ENCODE measurements at regions not wholly inside any gene's neighbourhood (a gene's known extent, or its start where the extent isn't known, plus 50 kb on each side); places are given as distances from the start of the nearest gene placed in this dataset.
"Not testable (repeated sequence)": the region's sequence is repeated elsewhere in the genome, so short reads cannot be mapped to it uniquely, and the experiment has no call there.

DNA sequence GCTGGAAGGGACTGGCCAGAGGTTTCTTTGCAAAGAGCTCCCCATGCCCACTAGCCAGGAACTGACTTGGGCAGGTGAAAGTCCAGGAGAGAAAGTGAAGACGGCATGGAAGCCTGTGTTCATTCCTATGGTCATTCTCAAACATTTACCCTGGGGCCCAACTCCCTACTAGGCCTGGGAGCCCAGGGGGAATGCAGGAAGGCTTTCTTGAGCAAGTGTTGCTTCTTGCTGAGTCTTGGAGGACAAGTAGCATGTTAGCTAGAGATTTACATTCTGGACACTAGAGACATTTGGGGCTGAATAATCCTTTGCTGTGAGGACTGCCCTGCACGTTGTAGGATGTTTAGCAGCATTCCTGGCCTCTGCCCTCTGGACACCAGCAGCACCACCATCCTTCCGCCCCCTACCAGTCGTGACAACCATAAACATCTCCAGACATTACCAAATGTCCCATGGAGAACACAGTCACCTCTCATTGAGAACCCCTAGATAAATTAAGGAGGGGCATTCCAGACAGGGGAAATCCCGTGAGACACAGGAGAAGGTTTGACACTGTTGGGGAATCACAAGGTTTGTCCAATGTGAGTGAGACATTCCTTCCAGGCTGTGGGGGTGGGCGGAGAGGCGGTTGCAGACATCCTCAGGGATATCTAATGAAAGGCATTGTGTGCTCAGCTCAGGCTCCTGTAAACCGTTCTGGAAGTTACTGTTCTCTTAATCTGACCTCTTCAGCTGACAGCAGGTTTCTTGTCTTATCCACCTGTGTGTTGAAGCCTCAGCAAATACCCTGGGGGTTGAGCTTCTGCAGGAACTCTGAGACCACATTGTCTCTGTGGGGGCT lies 236.2 kb downstream of the TLE3 start:
- DNase-seq (ENCODE audit: low read depth, low spot score): no peak

DNA sequence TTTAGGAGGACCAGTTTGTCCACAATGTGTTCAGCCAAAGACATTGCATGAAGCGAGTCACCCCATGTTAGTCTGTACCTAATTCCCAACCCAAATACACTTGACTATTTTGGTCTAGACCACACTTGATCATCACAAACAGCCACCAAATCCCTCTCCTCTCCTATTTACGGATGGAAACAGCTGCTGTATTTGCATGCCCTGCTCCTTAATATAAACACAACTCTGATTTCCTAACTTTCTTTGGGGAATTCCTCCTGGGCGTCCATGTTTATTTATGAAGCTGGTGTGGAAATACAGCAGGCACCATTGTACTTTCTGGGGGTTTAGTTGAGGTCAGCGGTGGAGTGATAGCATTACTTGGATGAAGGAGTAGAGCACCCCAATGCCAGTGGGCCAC lies 235.2 kb downstream of the TLE3 start:
- no peak for DNase-seq (ENCODE audit: low read depth, low spot score)
- H3K27ac ChIP-seq: no peak overlapping the region

More for the DNA sequence above, 236.2 kb downstream of the TLE3 start:
- no peak overlapping the region for H3K27ac ChIP-seq

DNA sequence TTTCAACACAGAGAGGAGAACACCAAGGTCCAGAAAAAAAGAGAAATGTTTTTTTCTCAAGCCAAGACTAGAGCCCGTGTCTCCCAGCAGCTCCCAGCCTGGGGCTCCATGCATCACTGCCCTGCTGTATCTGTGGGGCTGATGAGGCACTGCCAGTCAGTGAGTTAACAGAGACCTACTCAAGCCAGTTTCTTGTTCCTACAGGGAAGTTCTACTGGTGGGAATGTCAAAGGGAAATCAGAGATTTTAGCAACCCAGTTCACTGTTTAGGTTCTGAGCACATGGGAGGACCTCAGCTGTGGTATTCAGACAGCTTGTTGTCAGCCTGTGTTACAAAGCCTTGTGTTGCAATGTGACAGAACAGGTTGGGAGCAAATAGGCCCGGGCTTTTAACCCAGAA lies 234.3 kb downstream of the TLE3 start:
- DNase-seq (ENCODE audit: low read depth, low spot score): no peak
- H3K27ac ChIP-seq: no peak overlapping the region

DNA sequence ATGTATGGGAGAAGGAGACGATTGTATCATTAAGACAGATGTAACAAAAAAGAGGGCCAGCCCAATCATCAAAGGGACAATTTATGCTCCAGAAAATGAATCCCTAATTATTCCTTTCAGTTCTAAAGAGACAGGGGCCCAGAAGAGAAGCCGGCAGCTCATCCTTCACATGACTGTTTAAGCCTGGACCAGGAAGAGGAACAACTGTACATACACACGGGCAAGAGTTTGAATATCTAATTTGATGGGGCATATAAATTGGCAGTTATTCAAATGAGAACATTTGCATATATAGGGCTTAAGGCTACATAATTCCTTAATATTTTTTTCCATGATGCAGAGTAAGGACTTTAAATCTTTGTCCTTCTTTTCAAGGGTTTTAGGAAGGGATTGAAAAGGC lies 232.3 kb downstream of the TLE3 start:
- no peak for DNase-seq (ENCODE audit: low read depth, low spot score)
- no peak overlapping the region for H3K27ac ChIP-seq

DNA sequence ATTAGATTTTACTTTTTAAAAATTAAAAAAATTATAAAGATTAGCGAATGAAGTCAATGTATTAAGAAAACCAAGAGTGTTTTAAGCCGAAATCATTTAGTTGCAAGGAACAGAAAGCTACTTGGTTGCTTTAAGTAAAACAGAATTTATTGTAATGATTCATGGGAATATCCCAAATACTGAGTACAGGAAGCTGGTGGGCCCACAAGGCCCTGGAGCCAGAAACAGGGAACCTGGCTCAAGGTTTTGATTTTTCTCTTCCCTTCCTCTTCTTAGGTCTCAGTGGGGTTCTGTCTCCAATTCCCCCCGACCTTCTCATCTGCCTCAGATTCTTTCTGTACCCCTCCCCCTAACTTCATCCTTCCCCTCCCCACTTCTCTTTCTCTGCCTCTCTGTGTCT lies 229.0 kb downstream of the TLE3 start:
- no peak overlapping the region for H3K27ac ChIP-seq
- DNase-seq (ENCODE audit: low read depth, low spot score): no peak

DNA sequence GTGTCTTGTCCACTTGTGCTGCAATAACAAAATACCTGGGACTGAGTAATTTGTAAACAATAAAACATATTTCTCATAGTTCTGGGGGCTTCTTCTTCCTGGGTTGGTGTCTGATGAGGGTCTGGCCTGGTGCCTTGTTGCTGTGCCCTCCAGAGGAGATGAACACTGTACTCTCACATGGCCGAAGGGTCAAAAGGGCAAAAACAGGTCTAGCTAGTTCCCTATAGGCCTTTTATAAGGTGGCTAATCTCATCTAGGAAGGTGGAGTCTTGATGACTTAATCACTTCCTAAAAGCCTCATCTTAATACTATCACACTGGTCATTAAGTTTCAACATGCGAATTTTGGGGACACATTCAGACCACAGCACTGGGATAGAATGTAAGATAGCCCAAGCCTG lies 228.4 kb downstream of the TLE3 start:
- no peak for DNase-seq (ENCODE audit: low read depth, low spot score)
- no peak overlapping the region for H3K27ac ChIP-seq

DNA sequence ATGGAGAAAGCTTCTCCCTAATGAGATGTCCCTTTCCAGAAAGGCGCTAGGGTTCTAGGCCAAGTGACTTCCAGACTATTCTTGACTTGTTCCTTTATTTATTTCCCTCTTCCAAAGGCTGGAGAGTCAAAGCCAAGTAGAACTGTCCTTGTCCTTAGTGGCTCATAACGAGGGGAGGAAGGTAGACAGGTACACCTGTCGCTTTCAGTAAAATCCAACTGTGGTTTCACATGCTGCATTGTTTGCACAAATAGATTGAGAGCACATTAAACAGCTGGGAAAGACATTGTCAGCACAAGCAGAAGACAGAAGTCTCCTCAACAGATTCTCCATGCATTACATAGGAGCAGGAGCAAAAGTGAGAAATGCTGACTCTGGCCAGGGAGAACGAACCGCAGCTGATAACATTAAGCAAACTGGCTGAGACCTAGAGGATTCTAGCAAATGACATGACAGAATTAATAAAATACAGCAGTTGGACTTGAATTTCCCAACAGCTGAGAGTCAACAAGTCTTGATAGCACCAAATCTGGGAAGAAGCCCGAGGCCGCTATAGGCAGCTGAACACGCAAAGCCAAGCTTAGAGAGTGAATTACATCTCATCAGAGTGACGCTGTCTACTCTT lies 227.7 kb downstream of the TLE3 start:
- no peak for DNase-seq (ENCODE audit: low read depth, low spot score)
- no peak overlapping the region for H3K27ac ChIP-seq

DNA sequence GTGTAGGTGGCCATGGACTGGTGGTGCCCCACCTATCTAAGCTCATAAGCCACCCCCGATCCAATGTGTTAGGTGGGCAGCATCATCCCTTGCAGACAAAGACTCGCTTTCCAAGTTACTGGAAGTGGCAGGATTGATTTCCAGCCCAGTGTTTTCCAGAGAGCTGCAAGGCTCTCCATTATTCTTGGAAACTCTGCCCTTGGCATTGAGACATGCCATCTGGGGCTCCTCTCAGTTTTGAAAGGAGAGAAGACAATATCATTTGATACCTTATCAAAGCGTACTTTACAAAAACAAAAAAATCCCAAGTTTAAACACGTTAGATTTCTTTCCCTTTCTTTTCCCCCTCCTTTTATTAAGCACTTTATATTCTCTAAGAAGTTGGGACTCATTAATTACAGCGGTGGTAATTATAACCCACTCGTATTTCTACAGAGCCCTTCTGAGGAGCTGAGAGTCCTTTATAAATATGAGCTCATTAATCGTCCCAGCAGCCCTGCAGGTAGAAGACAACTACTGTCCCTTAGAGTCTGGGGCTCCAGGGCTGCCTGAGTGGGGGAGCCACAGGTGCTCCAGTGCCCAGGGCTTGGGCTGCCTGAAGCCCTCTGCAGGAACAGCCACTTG lies 226.1 kb downstream of the TLE3 start:
- H3K27ac ChIP-seq: no peak overlapping the region
- DNase-seq (ENCODE audit: low read depth, low spot score): no peak

DNA sequence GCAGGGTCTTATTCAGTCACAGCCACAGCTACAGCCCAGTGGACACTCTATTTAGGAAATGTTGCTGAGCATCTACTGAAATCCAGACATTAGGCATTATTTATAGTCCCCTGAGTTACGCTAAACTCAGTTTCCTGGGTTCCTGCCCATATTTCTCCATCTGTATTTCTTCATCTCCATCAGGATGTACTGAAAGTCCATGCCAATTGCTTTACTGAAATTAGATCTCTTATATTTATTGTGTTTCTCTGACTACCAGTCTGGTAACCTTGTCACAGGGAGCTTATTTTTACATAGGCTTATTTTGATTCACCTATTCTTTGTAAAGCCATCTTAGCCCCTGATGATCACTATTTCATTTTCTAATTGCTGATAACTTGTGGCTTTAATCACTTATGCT lies 223.9 kb downstream of the TLE3 start:
- H3K27ac ChIP-seq: no peak overlapping the region
- no peak for DNase-seq (ENCODE audit: low read depth, low spot score)

DNA sequence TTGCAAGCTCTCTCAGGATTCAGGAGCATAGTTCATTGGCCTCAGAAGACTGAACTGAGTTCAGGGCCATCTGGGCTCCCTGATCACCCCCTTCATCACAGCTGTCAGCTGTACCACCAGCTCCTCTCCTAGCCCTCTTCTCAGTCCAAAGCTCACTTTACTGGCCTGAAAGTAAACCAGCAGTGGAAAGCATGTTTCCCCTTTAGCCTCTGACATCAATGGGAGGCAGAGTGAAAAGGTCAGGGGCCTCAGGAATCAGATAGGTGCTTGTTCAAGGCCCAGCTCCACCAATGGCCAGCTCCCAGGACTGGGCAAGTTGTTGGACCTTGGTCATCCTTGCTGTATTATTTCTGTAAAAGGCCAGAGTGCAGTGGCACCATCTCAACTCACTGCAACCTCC lies 223.4 kb downstream of the TLE3 start:
- H3K27ac ChIP-seq: no peak overlapping the region
- no peak for DNase-seq (ENCODE audit: low read depth, low spot score)

DNA sequence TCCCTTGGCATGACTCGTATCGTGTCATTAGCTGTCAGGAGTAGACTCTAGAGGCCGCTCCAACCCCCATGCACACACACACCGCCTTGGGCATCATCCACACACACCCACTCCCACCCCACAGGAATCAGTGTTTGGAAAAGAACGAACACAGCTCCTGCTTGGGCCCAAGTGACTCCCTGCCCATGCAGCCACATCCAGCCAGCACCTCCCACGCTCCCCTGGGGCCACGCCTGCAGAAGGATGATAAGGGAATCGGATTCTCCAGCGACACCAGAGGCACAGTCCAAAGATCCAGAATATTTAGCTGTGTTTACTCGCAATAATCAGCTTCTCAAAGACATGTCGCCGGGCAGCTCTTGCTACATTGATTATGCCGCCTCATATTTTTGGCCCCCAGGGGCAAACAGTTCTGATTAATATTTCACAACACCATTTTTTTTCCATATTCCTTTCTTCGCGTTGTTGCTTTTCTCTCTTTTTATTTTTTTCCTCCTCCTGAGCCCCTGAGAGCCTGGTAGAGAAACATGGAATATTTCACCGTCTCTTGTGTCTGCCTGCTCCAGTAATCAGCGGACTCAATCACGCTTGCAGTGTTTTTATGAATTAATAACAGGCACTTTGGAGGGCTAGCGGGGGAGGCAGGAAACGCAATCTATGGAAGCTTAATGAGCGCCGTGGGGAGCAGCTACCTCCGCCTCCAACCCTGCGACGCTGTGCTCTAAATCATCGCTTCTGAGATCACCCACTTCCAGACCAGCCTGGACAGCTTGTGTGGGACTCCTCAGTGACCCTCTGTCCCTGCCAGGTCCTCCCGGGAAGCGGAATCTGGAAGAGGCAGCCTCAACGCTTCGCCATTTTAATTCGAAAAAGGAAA lies 221.4 kb downstream of the TLE3 start:
- DNase-seq (ENCODE audit: low read depth, low spot score): no peak
- no peak overlapping the region for H3K27ac ChIP-seq

DNA sequence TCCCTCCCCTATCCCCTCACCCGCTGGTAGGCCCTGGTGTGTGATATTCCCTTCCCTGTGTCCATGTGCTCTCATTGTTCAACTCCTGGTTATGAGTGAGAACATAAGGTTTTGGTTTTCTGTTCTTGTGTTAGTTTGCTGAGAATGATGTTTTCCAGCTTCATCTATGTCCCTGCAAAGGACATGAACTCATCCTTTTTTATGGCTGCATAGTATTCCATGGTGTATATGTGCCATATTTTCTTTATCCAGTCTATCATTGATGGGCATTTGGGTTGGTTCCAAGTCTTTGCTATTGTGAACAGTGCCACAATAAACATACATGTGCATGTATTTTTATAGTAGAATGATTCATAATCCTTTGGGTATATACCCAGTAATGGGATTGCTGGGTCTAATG lies 217.8 kb downstream of the TLE3 start:
- H3K27ac ChIP-seq; DNase-seq (ENCODE audit: low read depth, low spot score): not testable (repeated sequence)

DNA sequence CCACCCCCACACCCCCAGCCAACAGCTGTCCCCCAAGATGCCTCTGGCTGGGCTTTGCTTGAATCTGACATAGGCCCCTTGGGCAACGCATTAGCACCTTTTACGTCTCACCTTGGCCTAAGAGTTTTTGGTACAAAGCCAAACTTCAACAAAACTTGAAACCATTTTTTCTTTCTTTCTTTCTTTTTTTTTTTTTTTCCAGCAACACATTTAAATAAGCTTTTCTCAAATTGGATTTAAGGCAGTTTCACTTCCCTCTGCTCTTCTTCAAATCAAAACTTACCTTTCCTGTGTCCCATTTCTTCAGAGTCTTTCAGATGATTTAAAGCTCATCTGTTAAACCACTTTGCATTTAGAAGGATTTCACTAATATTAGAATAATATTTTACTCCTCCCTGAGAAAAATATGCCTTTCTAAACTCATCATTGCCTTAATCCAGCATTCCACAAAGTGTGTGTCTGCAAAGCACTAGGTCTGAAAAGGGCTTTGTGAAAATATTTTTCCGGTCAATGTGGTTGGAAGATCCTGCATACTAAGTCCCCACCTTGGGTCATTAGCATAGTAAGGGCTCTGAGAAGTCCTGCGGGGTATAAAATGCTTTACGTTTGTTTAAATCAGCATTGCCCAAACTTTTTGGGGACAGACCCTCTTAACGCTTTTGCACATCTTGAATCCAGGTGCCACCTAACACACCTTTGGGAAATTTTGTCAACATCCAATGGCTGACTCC lies 217.0 kb downstream of the TLE3 start:
- DNase-seq (ENCODE audit: low read depth, low spot score): no peak
- H3K27ac ChIP-seq: no peak overlapping the region

DNA sequence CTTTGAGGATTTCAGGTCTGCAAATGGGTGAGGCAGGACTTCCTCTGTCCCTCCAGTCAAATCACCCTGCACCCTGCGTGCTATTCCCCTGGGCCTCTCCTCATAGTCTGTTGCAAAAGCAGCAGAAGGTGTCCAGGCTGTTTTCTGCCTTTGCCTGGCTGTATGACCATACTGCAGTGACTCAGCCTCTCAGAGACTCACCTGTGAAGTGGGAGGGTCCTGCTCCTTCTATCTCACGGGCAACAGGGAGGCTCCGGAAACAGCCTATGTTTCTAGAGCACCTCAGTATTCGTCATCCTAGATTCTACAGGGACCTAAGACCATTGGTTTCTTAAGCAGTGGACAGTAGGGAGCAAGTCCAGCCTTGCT lies 216.4 kb downstream of the TLE3 start:
- DNase-seq (ENCODE audit: low read depth, low spot score): no peak
- H3K27ac ChIP-seq: no peak overlapping the region

DNA sequence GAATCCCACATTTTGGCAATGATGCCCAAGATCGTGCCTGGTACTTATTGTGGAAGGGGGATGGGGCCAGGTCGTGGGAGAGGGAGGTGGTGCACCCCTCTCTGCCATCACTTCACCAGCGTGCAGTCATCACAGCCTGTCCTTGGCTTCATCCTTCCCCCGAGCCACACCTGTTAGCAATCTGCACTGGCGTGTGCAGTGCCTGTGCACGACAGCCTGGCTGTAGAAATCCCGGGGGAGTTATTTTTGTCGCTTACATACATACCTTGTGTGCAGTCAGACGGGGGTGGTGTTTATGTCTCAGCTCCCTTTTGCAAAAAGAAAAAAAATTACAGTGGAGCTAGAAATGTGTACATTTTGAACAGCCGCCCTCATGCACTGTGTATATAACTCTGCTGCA lies 216.0 kb downstream of the TLE3 start:
- H3K27ac ChIP-seq: no peak overlapping the region
- DNase-seq (ENCODE audit: low read depth, low spot score): no peak

DNA sequence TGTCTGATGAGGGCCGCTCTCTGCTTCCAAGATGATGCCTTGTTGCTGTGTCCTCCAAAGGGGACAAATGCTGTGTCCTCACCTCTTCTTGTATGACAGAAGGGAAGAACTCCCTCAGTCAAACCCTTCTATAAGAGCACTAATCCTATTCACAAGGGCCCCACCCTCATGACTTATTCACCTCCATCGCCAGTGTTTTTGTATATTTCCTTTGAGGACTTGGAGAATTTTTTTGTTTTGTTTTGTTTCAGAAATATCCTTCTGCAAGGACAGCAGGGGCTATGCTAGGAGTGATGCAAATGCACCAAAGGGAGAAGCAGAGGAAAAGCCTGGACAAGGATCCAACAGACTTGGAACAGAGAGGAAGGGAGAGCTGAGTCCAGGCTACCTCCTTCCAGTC lies 214.4 kb downstream of the TLE3 start:
- DNase-seq (ENCODE audit: low read depth, low spot score): no peak
- no peak overlapping the region for H3K27ac ChIP-seq

DNA sequence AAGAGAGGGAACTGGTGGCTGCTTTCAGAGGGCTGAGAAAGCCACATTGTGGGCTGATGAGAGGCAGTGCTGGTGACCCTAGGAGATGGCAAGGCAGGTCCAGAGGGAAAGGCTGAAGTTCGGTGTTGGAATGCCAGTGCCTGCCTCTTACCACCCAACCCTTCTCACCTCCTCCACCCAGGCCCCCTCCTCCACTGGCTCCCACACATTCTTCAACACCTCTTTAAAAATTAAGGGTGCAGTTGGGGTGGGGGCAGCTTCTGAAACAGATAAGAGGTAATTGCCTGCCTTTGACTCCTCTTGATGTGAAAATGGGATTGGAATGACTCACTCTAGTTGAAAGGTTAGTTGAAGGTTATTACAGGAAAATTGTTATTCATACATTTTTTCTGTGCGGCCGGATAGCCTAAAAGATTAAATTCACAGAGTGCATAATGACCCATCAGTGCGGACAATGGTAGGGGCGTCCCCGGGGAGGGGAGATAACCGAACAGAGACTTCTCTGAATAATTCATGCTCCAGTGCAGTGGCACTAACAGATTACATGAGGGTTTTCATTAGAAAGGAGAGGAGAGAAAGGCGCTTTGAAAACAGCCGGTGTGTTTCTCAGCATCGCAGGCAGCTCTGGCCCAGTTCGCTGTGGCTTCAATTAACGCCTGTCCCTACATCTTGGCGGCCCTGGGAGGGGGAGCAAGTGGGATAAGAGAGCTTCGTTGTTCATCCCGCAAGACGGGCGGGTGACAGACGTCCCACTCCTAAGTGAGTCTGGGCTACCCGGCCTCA lies 212.4 kb downstream of the TLE3 start:
- no peak for DNase-seq (ENCODE audit: low read depth, low spot score)
- no peak overlapping the region for H3K27ac ChIP-seq

DNA sequence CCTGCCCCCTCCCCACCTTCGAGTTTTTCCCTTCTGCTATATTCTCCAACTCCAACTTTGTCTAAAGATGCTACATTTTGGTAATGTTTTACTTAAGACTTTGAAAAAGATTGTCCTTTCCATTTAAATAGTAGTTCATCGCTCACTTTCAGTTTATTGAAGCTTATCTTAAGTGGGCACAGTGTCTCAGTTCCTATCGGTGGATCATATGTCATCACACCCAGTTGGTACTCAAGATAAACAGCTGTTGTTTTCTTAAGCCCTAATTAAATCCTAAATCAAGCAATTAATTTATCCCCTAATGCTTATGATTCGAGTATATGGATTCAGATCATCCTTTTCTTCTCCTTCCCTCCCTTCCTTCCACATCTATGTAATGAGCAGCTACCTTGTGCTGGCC lies 210.7 kb downstream of the TLE3 start:
- H3K27ac ChIP-seq: no peak overlapping the region
- DNase-seq (ENCODE audit: low read depth, low spot score): no peak

DNA sequence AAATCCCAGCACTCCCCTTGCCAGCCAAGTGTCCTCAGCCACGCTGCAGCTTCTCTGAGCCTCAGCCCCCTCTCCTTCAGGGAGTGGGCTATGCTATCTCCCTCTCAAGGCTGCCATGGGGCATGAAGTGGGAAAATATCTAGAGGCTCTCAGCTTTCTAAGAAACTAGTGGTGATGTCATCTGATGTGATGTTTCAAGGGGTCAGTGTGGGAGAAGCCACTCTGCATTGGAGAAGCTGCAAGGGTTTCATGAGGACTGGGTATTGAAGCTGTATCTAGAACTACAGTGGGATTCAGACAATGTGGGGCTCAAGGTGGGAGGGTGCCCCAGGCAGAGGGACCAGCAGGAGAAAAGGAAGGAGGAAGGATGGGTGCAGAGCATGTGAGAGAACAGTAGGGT lies 210.2 kb downstream of the TLE3 start:
- no peak overlapping the region for H3K27ac ChIP-seq
- DNase-seq (ENCODE audit: low read depth, low spot score): no peak

All from epithelial cell of prostate (primary cell).